Mesenchymal stem cell (in vitro differentiated cells and primary cell): ENCODE measurements at regions not wholly inside any gene's neighbourhood (a gene's known extent, or its start where the extent isn't known, plus 50 kb on each side); places are given as distances from the start of the nearest gene placed in this dataset.

ENCODE experiments used
- DNase-seq: peaks from one replicate; pipeline ENCODE4 v3.0.0-alpha.2; 2013
- H2AFZ ChIP-seq: one replicate; pipeline ENCODE4 v1.6.1; 2013; ENCODE audit warnings: low read depth, mild to moderate bottlenecking, control low read depth, inconsistent platforms, low read length, moderate library complexity
- H2AK5ac ChIP-seq: 2 replicates; pipeline ENCODE4 v1.6.1; 2013; ENCODE audit warnings: low read length, moderate library complexity, mild to moderate bottlenecking, inconsistent platforms; ENCODE audit not compliant: severe bottlenecking
- H2BK120ac ChIP-seq: one replicate; pipeline ENCODE4 v1.6.1; 2013; ENCODE audit warnings: low read depth, mild to moderate bottlenecking, inconsistent platforms, low read length, moderate library complexity
- H2BK12ac ChIP-seq, 2 experiments: one replicate each; pipeline ENCODE4 v1.6.1; 2013; ENCODE audit warnings: inconsistent platforms in 2 of 2, low read length in 2 of 2, mild to moderate bottlenecking in 2 of 2, moderate library complexity in 2 of 2, control low read depth in 1 of 2
- H2BK15ac ChIP-seq: one replicate; pipeline ENCODE4 v1.6.1; 2013; ENCODE audit warnings: mild to moderate bottlenecking, low read depth, inconsistent platforms; ENCODE audit not compliant: poor library complexity, severe bottlenecking
- H2BK5ac ChIP-seq: 2 replicates; pipeline ENCODE4 v1.6.1; 2013; ENCODE audit warnings: low read depth, mild to moderate bottlenecking, low read length, control low read depth, inconsistent platforms; ENCODE audit not compliant: poor library complexity, severe bottlenecking
- H3K14ac ChIP-seq, 2 experiments: one replicate each; pipeline ENCODE4 v1.6.1; 2013; ENCODE audit warnings: inconsistent platforms in 2 of 2, low read length in 2 of 2, control low read depth in 1 of 2, mild to moderate bottlenecking in 1 of 2, moderate library complexity in 1 of 2
- H3K18ac ChIP-seq, 2 experiments: one replicate each; pipeline ENCODE4 v1.6.1; 2013; ENCODE audit warnings: inconsistent platforms in 2 of 2, low read length in 2 of 2, control low read depth in 1 of 2, low read depth in 1 of 2, mild to moderate bottlenecking in 1 of 2
- H3K23ac ChIP-seq, 2 experiments: one replicate each; pipeline ENCODE4 v1.6.1; 2013; ENCODE audit warnings: inconsistent platforms in 2 of 2, low read length in 2 of 2, mild to moderate bottlenecking in 2 of 2, moderate library complexity in 2 of 2, control low read depth in 1 of 2
- H3K27ac ChIP-seq: 2 replicates; pipeline ENCODE4 v1.5.1; 2013; ENCODE audit warnings: mild to moderate bottlenecking, moderate library complexity, low read length, control low read depth, inconsistent platforms; ENCODE audit not compliant: poor library complexity, severe bottlenecking
- H3K27me3 ChIP-seq, 2 experiments: 2 replicates each; pipeline versions ENCODE4 v1.6.1 to v1.7.0; 2013; ENCODE audit warnings: low read length in 2 of 2, mild to moderate bottlenecking in 2 of 2, moderate library complexity in 2 of 2, control low read depth in 1 of 2, inconsistent platforms in 1 of 2; ENCODE audit not compliant: control insufficient read depth in 1 of 2, insufficient read depth in 1 of 2
- H3K36me3 ChIP-seq, 2 experiments: 2 replicates each; pipeline versions ENCODE4 v1.6.1 to v1.7.0; 2013; ENCODE audit warnings: low read length in 2 of 2, control low read depth in 1 of 2, inconsistent platforms in 1 of 2, low read depth in 1 of 2, mild to moderate bottlenecking in 1 of 2; ENCODE audit not compliant: insufficient read depth in 2 of 2, control insufficient read depth in 1 of 2
- H3K4ac ChIP-seq, 2 experiments: one replicate each; pipeline ENCODE4 v1.6.1; 2013; ENCODE audit warnings: inconsistent platforms in 2 of 2, low read length in 2 of 2, mild to moderate bottlenecking in 2 of 2, moderate library complexity in 2 of 2, control low read depth in 1 of 2, low read depth in 1 of 2
- H3K4me1 ChIP-seq: 2 replicates; pipeline ENCODE4 v1.6.1; 2013; ENCODE audit warnings: low read depth, low read length, control low read depth; ENCODE audit not compliant: control insufficient read depth, insufficient read depth
- H3K4me2 ChIP-seq: 2 replicates; pipeline ENCODE4 v1.6.1; 2013; ENCODE audit warnings: low read length, mild to moderate bottlenecking, inconsistent platforms; ENCODE audit not compliant: poor library complexity, severe bottlenecking
- H3K4me3 ChIP-seq, 2 experiments: 2 replicates each; pipeline versions ENCODE4 v1.5.1 to v1.7.0; 2013; ENCODE audit warnings: low read length in 2 of 2, mild to moderate bottlenecking in 2 of 2, control low read depth in 1 of 2, low read depth in 1 of 2; ENCODE audit not compliant: insufficient read depth in 1 of 2
- H3K79me1 ChIP-seq: replicated peaks from 2 replicates; pipeline ENCODE4 v1.6.1; 2013; ENCODE audit warnings: mild to moderate bottlenecking, control low read depth, low read length, inconsistent platforms; ENCODE audit not compliant: poor library complexity, severe bottlenecking
- H3K9ac ChIP-seq: 2 replicates; pipeline ENCODE4 v1.7.0; 2013; ENCODE audit warnings: mild to moderate bottlenecking, low read length, moderate library complexity
- H3K9me3 ChIP-seq: 2 replicates; pipeline ENCODE4 v1.7.0; 2013; ENCODE audit warnings: mild to moderate bottlenecking, low read length; ENCODE audit not compliant: control insufficient read depth
- H4K8ac ChIP-seq: one replicate; pipeline ENCODE4 v1.6.1; 2013; ENCODE audit warnings: inconsistent platforms, mild to moderate bottlenecking, low read length, moderate library complexity
- H4K91ac ChIP-seq: one replicate; pipeline ENCODE4 v1.6.1; 2013; ENCODE audit warnings: mild to moderate bottlenecking, low read length, inconsistent platforms
- WGBS: methylation state at CpG from one replicate; pipeline ENCODE4 v1.1.7; 2013; ENCODE audit warnings: mixed read lengths; 5-methylcytosine and 5-hydroxymethylcytosine counted together

DNA sequence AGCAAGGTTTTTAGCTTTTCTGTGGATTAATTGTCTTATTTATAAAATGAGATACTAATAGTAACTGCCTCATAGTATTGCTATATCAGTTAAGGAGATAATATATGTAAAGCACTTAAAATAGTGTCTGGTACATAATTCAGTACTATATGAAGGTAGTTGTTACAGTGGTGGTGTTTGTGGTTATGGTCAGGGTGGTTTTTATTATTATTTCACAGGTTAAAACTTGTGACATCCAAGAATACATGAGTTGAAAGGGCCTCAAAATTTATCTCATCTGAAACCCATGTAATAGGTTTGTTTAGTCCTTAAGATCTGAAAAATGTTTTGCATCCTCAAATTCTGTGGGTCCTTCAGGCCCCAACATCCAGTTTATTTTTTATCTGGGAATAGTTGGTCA, 369.5 kb upstream of the LRATD1 start:
- no peak overlapping the region for H3K14ac ChIP-seq
- H4K8ac ChIP-seq: no peak overlapping the region
- H4K91ac ChIP-seq: no peak overlapping the region
- H2AFZ ChIP-seq: no peak overlapping the region
- no peak overlapping the region for H3K4me2 ChIP-seq
- H2BK15ac ChIP-seq: no peak overlapping the region
- H3K18ac ChIP-seq: no peak overlapping the region
- no peak overlapping the region for H2BK5ac ChIP-seq
- H3K4me3 ChIP-seq: no peak overlapping the region
- no peak overlapping the region for H2BK12ac ChIP-seq
- H3K4ac ChIP-seq: no peak overlapping the region
- H3K23ac ChIP-seq: no peak overlapping the region
- H2BK120ac ChIP-seq: no peak overlapping the region
- H3K4me1 ChIP-seq: no peaks in the 10 kb centered on the region
- H3K79me1 ChIP-seq: no peaks in the 10 kb centered on the region
- no peak overlapping the region for H3K9ac ChIP-seq
- DNase-seq: no peak
- H3K36me3 ChIP-seq: no peaks in the 10 kb centered on the region
- H2AK5ac ChIP-seq: no peak overlapping the region
- H3K27ac ChIP-seq: no peak overlapping the region
- H3K9me3 ChIP-seq: no peaks in the 10 kb centered on the region
- H3K27me3 ChIP-seq: no peaks in the 10 kb centered on the region

DNA sequence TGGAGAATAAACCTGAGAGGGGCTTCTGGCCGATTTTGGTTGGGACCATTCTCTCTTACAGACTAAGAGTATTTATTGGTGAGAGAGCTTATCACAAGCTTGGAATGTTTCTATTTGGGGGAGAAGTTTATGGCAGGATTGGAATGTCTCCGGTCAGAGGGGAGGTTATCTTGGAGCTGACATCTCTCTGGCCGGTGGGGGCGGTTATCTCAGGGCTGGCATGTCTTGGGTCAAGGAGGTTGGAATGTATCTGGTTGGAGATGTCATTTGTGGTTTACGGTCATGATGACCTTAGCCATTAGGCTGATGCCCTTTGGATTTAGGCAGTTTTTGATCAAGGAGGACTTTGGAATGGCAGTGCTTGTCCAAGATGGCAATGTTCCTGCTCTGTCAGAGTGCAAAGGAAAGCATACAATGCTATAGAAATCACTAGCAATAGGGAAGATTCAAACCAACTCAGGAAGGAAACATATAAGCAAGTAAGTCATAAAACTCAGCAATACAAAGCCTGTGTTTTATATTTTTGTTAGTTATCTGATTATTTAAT, 362.4 kb upstream of the LRATD1 start:
- WGBS: 76% methylated on average over 5 of the region's 5 CpGs
- Histone ChIP-seq H3K23ac (no peak overlapping the region), H3K4me3 (no peak overlapping the region)

DNA sequence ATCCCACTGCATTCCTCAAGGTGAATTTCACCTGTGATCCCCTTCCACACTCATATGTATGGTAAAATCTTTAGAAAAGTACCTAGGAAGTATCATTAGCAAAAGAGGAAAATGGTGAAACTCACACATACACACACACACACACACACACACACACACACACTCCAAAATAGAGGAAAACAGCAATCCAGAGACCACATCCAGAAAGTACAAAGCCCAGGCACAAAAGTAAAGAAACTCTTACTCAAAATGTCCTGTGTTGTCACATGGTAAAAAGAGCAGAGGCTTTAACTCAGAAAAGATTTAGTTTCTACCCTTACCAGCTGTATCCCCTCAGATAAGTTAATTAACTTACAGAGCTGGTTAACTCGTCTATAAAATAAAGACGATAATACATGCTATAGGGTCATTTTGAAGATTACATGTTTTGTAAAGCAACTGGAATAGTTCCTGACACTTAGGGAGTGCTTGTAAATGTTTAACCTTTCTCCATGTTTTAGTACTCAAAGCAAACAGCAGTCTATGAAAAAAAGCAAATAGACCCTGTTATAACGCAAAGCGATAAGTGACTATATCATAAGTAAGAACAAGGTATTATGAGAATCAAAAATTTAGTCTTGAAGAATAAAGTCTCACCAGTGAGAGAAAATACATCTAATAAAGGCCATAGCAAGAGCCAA, 360.0 kb upstream of the LRATD1 start:
- H3K18ac ChIP-seq: no peak overlapping the region
- H3K9ac ChIP-seq: no peak overlapping the region

More for the DNA sequence above, 362.4 kb upstream of the LRATD1 start:
- Histone ChIP-seq H2BK120ac (no peak overlapping the region), H2BK12ac (no peak overlapping the region), H3K9ac (no peak overlapping the region), H3K4ac (no peak overlapping the region), H3K36me3 (no peaks in the 10 kb centered on the region), H3K79me1 (no peaks in the 10 kb centered on the region), H2AFZ (no peak overlapping the region), H2AK5ac (no peak overlapping the region), H2BK5ac (no peak overlapping the region), H3K4me1 (no peaks in the 10 kb centered on the region), H3K14ac (no peak overlapping the region), H2BK15ac (no peak overlapping the region), H4K91ac (no peak overlapping the region), H3K4me2 (no peak overlapping the region), H3K18ac (no peak overlapping the region), H4K8ac (no peak overlapping the region), H3K27ac (no peak overlapping the region), H3K27me3 (no peaks in the 10 kb centered on the region), H3K9me3 (peaks cover 2% of the 10 kb centered on the region)
- no peak for DNase-seq

DNA sequence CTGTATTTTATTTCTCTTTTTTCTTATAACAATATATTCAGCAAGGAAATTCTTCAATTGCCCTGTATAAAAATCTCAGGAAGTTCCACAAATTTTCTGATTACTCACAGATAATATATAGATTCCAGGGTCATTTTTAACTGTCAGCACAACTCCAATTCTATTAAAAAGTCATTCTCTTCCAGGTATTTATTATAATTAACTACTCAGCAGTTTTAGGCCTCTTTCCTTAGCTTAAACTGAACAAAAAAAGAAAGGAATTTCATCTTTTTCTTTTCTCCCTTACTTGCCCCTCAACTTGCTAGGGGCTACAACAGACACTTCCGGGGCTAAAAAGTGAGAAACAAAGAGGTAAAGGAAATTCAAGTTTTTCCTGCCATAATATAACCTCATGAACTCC, 358.9 kb upstream of the LRATD1 start:
- no peak overlapping the region for H2AFZ ChIP-seq
- no peak overlapping the region for H2BK120ac ChIP-seq
- no peak overlapping the region for H3K14ac ChIP-seq
- H3K23ac ChIP-seq: no peak overlapping the region
- no peak overlapping the region for H2BK15ac ChIP-seq
- H3K4me2 ChIP-seq: no peak overlapping the region
- H3K4me3 ChIP-seq: no peak overlapping the region
- no peak overlapping the region for H4K91ac ChIP-seq
- peaks cover 9% of the 10 kb centered on the region for H3K9me3 ChIP-seq
- no peak overlapping the region for H3K9ac ChIP-seq
- no peak overlapping the region for H2BK12ac ChIP-seq
- no peak overlapping the region for H3K4ac ChIP-seq
- H3K79me1 ChIP-seq: no peaks in the 10 kb centered on the region
- DNase-seq: no peak
- H2AK5ac ChIP-seq: no peak overlapping the region
- no peaks in the 10 kb centered on the region for H3K4me1 ChIP-seq
- no peak overlapping the region for H2BK5ac ChIP-seq
- H3K27ac ChIP-seq: no peak overlapping the region
- H3K18ac ChIP-seq: no peak overlapping the region
- no peaks in the 10 kb centered on the region for H3K27me3 ChIP-seq
- H3K36me3 ChIP-seq: no peaks in the 10 kb centered on the region
- H4K8ac ChIP-seq: no peak overlapping the region
- WGBS: 88% methylated on average over 1 of the region's 1 CpG

More for the DNA sequence above, 360.0 kb upstream of the LRATD1 start:
- H4K91ac ChIP-seq: no peak overlapping the region
- H2AK5ac ChIP-seq: no peak overlapping the region
- H2BK12ac ChIP-seq: no peak overlapping the region
- no peaks in the 10 kb centered on the region for H3K79me1 ChIP-seq
- DNase-seq: no peak
- H3K4ac ChIP-seq: no peak overlapping the region
- peaks cover 6% of the 10 kb centered on the region for H3K9me3 ChIP-seq
- no peak overlapping the region for H3K27ac ChIP-seq
- H3K4me3 ChIP-seq: no peak overlapping the region
- H3K36me3 ChIP-seq: no peaks in the 10 kb centered on the region
- no peak overlapping the region for H2AFZ ChIP-seq
- H3K4me2 ChIP-seq: no peak overlapping the region
- H3K23ac ChIP-seq: no peak overlapping the region
- no peak overlapping the region for H3K14ac ChIP-seq
- 80% methylated on average over 1 of the region's 4 CpGs for WGBS
- H3K4me1 ChIP-seq: no peaks in the 10 kb centered on the region
- H2BK15ac ChIP-seq: no peak overlapping the region
- no peak overlapping the region for H4K8ac ChIP-seq
- H3K27me3 ChIP-seq: no peaks in the 10 kb centered on the region
- H2BK5ac ChIP-seq: no peak overlapping the region
- no peak overlapping the region for H2BK120ac ChIP-seq
